PC-9 (cell line): ENCODE measurements at regions not wholly inside any gene's neighbourhood (a gene's known extent, or its start where the extent isn't known, plus 50 kb on each side); places are given as distances from the start of the nearest gene placed in this dataset.

Experiments
- BruUV-seq: library from RNA; stranded (reverse); fragments of 400-500 nt; replicated peaks from 2 replicates; lab custom pipeline; 2021; lab: Mats Ljungman, UMichigan
- CTCF ChIA-PET: fragments of 300-600 bp; sonication (Branson Sonifier 250); formaldehyde crosslinking; loops from one replicate; lab custom pipeline; 2022; ENCODE audit warnings: antibody characterized with exemption; lab: Charles Lee
- POLR2A ChIA-PET: fragments of 300-600 bp; sonication (Branson Sonifier 250); formaldehyde crosslinking; loops from one replicate; lab custom pipeline; 2022; ENCODE audit warnings: antibody characterized with exemption; ENCODE audit not compliant: unreplicated experiment; lab: Charles Lee
- DNase-seq, 2 experiments: peaks; one replicate each; pipeline versions ENCODE4 v3.0.0 to v3.0.0-alpha.2; 2015 to 2022; ENCODE audit warnings: mixed read lengths in 1 of 2
- H2AFZ ChIP-seq: fragments of 200-600 bp; sonication (generic); 2 replicates; pipeline ENCODE4 v1.8.1; 2017; ENCODE audit warnings: antibody characterized with exemption
- H3F3A ChIP-seq: fragments of 200-600 bp; sonication (generic); 2 replicates; pipeline ENCODE4 v1.8.1; 2017; ENCODE audit warnings: antibody characterized with exemption, mild to moderate bottlenecking, low read depth; ENCODE audit not compliant: insufficient read depth
- H3K27ac ChIP-seq: fragments of 200-600 bp; sonication (generic); 2 replicates; pipeline ENCODE4 v1.6.1; 2016; ENCODE audit warnings: mixed run types
- H3K27me3 ChIP-seq: fragments of 200-600 bp; sonication (generic); 2 replicates; pipeline ENCODE4 v1.6.1; 2016; ENCODE audit warnings: low read depth, mixed run types; ENCODE audit not compliant: insufficient read depth
- H3K36me3 ChIP-seq: fragments of 200-600 bp; sonication (generic); 2 replicates; pipeline ENCODE4 v1.6.1; 2016; ENCODE audit warnings: low read depth, mixed run types
- H3K4me1 ChIP-seq: fragments of 200-600 bp; sonication (generic); replicated peaks from 2 replicates; pipeline ENCODE4 v1.6.1; 2016; ENCODE audit warnings: mixed run types; ENCODE audit not compliant: insufficient read depth
- H3K4me2 ChIP-seq: fragments of 200-600 bp; sonication (generic); 2 replicates; pipeline ENCODE4 v1.6.1; 2017; ENCODE audit warnings: mixed run types
- H3K4me3 ChIP-seq: fragments of 200-600 bp; sonication (generic); 2 replicates; pipeline ENCODE4 v1.6.1; 2016; ENCODE audit warnings: mixed run types
- H3K79me2 ChIP-seq: fragments of 200-600 bp; sonication (generic); 2 replicates; pipeline ENCODE4 v1.6.1; 2017; ENCODE audit warnings: low read depth, mixed run types
- H3K9me2 ChIP-seq: fragments of 200-600 bp; sonication (generic); 2 replicates; pipeline ENCODE4 v1.8.1; 2017; ENCODE audit warnings: mild to moderate bottlenecking; ENCODE audit not compliant: insufficient read depth
- H3K9me3 ChIP-seq: fragments of 200-600 bp; sonication (generic); 2 replicates; pipeline ENCODE4 v1.8.1; 2016; ENCODE audit warnings: low read depth; ENCODE audit not compliant: insufficient read depth
- H4K20me1 ChIP-seq: fragments of 200-600 bp; sonication (generic); 2 replicates; pipeline ENCODE4 v1.8.1; 2017; ENCODE audit not compliant: insufficient read depth
- CTCF ChIP-seq: fragments of 200-600 bp; sonication (generic); conservative IDR thresholded peaks from 2 replicates; pipeline ENCODE4 v1.6.1; 2017; ENCODE audit warnings: mixed run types, antibody characterized with exemption, mild to moderate bottlenecking, moderate library complexity
- EZH2 ChIP-seq: fragments of 200-600 bp; sonication (generic); IDR thresholded peaks from 2 replicates; pipeline ENCODE4 v1.8.0; 2017; ENCODE audit warnings: antibody characterized with exemption, low read depth
- intact Hi-C: fragments of 100-400 bp; cut with micrococcal nuclease; formaldehyde crosslinking; loops from one replicate; pipeline ENCODE4 v1.10.0; 2022; ENCODE audit not compliant: unreplicated experiment

DNA sequence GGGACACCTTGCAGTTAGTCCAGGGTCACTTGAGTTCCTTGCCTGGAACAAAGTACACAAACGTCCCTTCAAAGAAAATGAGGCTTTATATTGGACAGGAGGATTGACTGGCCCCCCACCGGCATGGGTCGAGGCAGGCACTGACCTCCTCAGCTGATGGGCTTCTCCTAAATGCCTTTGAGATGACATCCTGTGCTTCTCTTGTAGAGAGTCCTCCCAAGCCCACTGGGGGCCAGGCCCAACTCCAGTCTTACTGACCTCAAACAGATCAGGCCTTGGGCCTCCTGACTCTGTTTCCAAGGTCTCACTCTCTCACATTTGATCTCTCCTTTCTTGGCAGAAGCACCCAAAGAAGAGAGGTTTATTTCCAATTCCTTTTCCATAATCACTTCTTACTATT, 516.1 kb downstream of the MCTP2 start:
- intact Hi-C loops: no loop called here
- Histone ChIP-seq H2AFZ (no peak overlapping the region), H3K79me2 (no peaks in the 10 kb centered on the region), H3K9me3 (no peaks in the 10 kb centered on the region), H3K27me3 (peaks cover 42% of the 10 kb centered on the region), H3F3A (no peaks in the 10 kb centered on the region), H3K4me3 (no peak overlapping the region), H3K4me1 (no peaks in the 10 kb centered on the region), H4K20me1 (no peaks in the 10 kb centered on the region), H3K36me3 (no peaks in the 10 kb centered on the region), H3K4me2 (no peak overlapping the region), H3K27ac (no peak overlapping the region), H3K9me2 (no peaks in the 10 kb centered on the region)
- no peak for DNase-seq
- no peak for TF ChIP-seq CTCF
- no peak for TF ChIP-seq EZH2
- POLR2A ChIA-PET: no interaction called here
- no TSS peak for BruUV-seq
- CTCF ChIA-PET: no interaction called here

DNA sequence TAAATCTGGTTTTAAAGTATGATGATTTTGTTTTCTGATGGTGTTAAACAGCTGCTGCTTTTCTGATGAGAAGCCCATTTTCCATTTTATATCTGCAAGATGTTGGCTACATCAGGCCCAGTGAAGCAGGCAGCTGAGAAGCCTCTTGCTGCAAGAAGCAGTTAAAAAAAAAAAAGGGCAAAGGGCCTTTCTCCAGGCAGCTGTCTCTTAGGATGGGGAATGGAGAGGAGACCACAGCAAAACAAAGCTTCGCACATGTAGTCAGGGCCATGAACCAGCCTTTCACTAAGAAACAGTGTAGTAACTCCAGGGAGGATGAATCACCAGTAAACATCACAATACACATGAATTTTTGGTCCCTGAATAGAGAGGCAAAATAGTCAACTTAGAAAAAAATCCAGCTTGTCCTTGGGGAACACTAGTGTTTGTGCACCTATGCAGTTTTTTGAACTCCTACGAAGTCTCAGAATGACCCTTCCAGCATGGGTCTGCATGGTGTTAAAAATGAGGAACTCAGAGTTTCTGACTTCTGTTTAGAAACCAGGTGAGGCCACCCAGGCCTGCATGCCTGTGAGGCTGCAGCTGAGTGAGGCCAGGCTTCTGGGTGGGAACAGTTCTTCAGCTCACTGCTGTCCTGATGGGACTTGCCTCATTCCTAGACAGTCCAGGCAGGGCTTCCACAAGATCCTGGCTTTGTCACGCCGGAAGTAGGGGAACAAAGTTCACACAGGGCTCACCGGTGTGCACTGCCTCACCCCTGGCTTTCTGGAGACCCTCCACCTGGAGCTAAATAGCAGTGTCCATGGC, 518.7 kb downstream of the MCTP2 start:
- Histone ChIP-seq H3K79me2 (no peaks in the 10 kb centered on the region), H2AFZ (no peak overlapping the region), H3K4me2 (no peak overlapping the region), H3K36me3 (no peaks in the 10 kb centered on the region), H3K27ac (no peak overlapping the region), H3K9me3 (no peaks in the 10 kb centered on the region), H3K4me1 (no peaks in the 10 kb centered on the region), H3F3A (no peaks in the 10 kb centered on the region), H3K9me2 (no peaks in the 10 kb centered on the region), H3K4me3 (no peak overlapping the region), H4K20me1 (no peaks in the 10 kb centered on the region), H3K27me3 (peaks cover 42% of the 10 kb centered on the region)
- intact Hi-C loops: no loop called here
- POLR2A ChIA-PET: no interaction called here
- no peak for TF ChIP-seq EZH2
- TF ChIP-seq CTCF: no peak
- BruUV-seq: no TSS peak
- CTCF ChIA-PET: no interaction called here
- no peak for DNase-seq

GRCh38 chr15:94760348-94760747, 529.0 kb downstream of the MCTP2 start:
- Histone ChIP-seq H3K36me3 (no peaks in the 10 kb centered on the region), H3K27ac (no peak overlapping the region), H3K4me1 (no peaks in the 10 kb centered on the region), H3K79me2 (no peaks in the 10 kb centered on the region), H3K4me2 (no peak overlapping the region), H3F3A (no peaks in the 10 kb centered on the region), H3K4me3 (no peak overlapping the region), H2AFZ (no peak overlapping the region), H3K9me3 (no peaks in the 10 kb centered on the region; the same call in 1 of the 2 replicates), H3K27me3 (peaks cover 22% of the 10 kb centered on the region), H3K9me2 (no peaks in the 10 kb centered on the region), H4K20me1 (no peaks in the 10 kb centered on the region)
- ChIA-PET CTCF (no interaction called here), POLR2A (no interaction called here)
- TF ChIP-seq EZH2 (no peak), CTCF (no peak)
- no TSS peak for BruUV-seq
- intact Hi-C loops: no loop called here
- no peak for DNase-seq
